OCI-LY7 (cell line): ENCODE measurements at regions not wholly inside any gene's neighbourhood (a gene's known extent, or its start where the extent isn't known, plus 50 kb on each side); places are given as distances from the start of the nearest gene placed in this dataset.

ENCODE experiments used
- BruUV-seq: library from RNA; stranded (reverse); fragments of 400-500 nt; replicated peaks from 2 replicates; lab custom pipeline; 2021; lab: Mats Ljungman, UMichigan
- CTCF ChIA-PET: fragments of 300-600 bp; sonication (Branson Sonifier 250); formaldehyde crosslinking; loops from one replicate; lab custom pipeline; 2022; ENCODE audit warnings: antibody characterized with exemption; ENCODE audit not compliant: unreplicated experiment; lab: Charles Lee
- POLR2A ChIA-PET: fragments of 300-600 bp; sonication (Branson Sonifier 250); formaldehyde crosslinking; loops from one replicate; lab custom pipeline; 2022; ENCODE audit warnings: antibody characterized with exemption; lab: Charles Lee
- DNase-seq: peaks from one replicate; pipeline ENCODE4 v3.0.0-alpha.2; 2015; ENCODE audit warnings: low spot score
- H2AFZ ChIP-seq: fragments of 200-600 bp; sonication (generic), shearing (Covaris generic); 2 replicates; pipeline ENCODE4 v1.6.1; 2014; ENCODE audit warnings: mild to moderate bottlenecking, antibody characterized with exemption, low read length, moderate library complexity
- H3K27ac ChIP-seq: fragments of 200-600 bp; sonication (generic); 2 replicates; pipeline ENCODE4 v1.5.1; 2014; ENCODE audit warnings: mixed run types, low read depth, mild to moderate bottlenecking, moderate library complexity, low read length, inconsistent platforms; ENCODE audit not compliant: poor library complexity, severe bottlenecking
- H3K36me3 ChIP-seq: fragments of 200-600 bp; sonication (generic); 2 replicates; pipeline ENCODE4 v1.6.1; 2014; ENCODE audit warnings: mild to moderate bottlenecking, antibody characterized with exemption, low read length, moderate library complexity, mixed read lengths; ENCODE audit not compliant: insufficient read depth
- H3K4me1 ChIP-seq: fragments of 200-600 bp; sonication (generic); 2 replicates; pipeline ENCODE4 v1.5.1; 2014; ENCODE audit warnings: mild to moderate bottlenecking, low read length; ENCODE audit not compliant: insufficient read depth, poor library complexity, severe bottlenecking
- H3K4me2 ChIP-seq: fragments of 200-600 bp; sonication (generic); 2 replicates; pipeline ENCODE4 v1.6.1; 2014; ENCODE audit warnings: mild to moderate bottlenecking, low read length
- H3K4me3 ChIP-seq: fragments of 200-600 bp; sonication (generic); 2 replicates; pipeline ENCODE4 v1.5.1; 2014; ENCODE audit warnings: mild to moderate bottlenecking, low read depth, low read length; ENCODE audit not compliant: poor library complexity, severe bottlenecking
- H3K79me2 ChIP-seq: fragments of 200-600 bp; sonication (generic); 2 replicates; pipeline ENCODE4 v1.6.1; 2016; ENCODE audit warnings: low read depth, mild to moderate bottlenecking, low read length, moderate library complexity, mixed read lengths; ENCODE audit not compliant: insufficient read depth
- H3K9me2 ChIP-seq: fragments of 200-600 bp; sonication (generic); 2 replicates; pipeline ENCODE4 v1.6.1; 2016; ENCODE audit warnings: mild to moderate bottlenecking, low read length, mixed read lengths; ENCODE audit not compliant: insufficient read depth
- H3K9me3 ChIP-seq: fragments of 200-600 bp; sonication (generic); 2 replicates; pipeline ENCODE4 v1.6.1; 2014; ENCODE audit warnings: mild to moderate bottlenecking, mixed run types, low read length, mixed read lengths
- H4K20me1 ChIP-seq: fragments of 200-600 bp; sonication (generic); 2 replicates; pipeline ENCODE4 v1.6.1; 2014; ENCODE audit warnings: mild to moderate bottlenecking, antibody characterized with exemption, low read length, moderate library complexity, mixed read lengths; ENCODE audit not compliant: insufficient read depth
- CTCF ChIP-seq: fragments of 200-600 bp; sonication (generic); conservative IDR thresholded peaks from 2 replicates; pipeline ENCODE4 v1.5.1; 2014; ENCODE audit warnings: mild to moderate bottlenecking, antibody characterized with exemption, low read length, moderate library complexity, mixed read lengths
- EZH2phosphoT487 ChIP-seq: fragments of 200-600 bp; sonication (generic); IDR thresholded peaks from 2 replicates; pipeline ENCODE4 v1.6.1; 2018; ENCODE audit warnings: low read depth, borderline replicate concordance, mild to moderate bottlenecking, mixed run types, antibody characterized with exemption, low read length, moderate library complexity, mixed read lengths
- intact Hi-C: fragments of 100-400 bp; cut with micrococcal nuclease; formaldehyde crosslinking; loops from one replicate; pipeline ENCODE4 v1.10.0; 2022; ENCODE audit not compliant: unreplicated experiment

DNA sequence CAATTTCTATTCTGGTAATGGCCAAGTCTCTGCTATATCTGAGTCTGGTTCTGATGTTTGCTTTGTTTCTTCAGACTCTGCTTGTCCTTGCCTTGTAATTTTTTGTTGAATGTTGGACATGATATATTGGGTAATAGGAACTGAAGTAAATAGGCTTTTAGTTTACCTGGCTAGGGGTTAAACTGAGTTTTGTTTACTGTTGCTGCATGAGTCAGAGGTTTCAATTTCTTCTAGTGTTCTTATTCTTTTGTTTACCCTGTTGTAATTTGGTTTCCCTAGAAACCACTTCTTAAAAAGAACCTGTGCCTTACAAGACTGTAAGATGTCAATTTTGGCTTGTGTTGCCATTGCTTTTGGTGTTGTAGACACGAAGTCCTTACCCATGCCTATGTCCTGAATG is 285.0 kb upstream of the KCNH7 start:
- H3K4me3 ChIP-seq, result no peak overlapping the region
- H3K79me2 ChIP-seq, result no peaks in the 10 kb centered on the region
- H3K9me2 ChIP-seq, result no peaks in the 10 kb centered on the region
- no peaks in the 10 kb centered on the region for H3K36me3 ChIP-seq
- no TSS peak for BruUV-seq
- intact Hi-C loops, result no loop called here
- H2AFZ ChIP-seq, result no peak overlapping the region
- CTCF ChIA-PET, result no interaction called here
- DNase-seq, result no peak
- POLR2A ChIA-PET, result interaction anchor here (0.6 kb wide), 1 partner anchor 607 kb away, joined by 3 read pairs; no protein-coding TSS in a partner anchor
- no peaks in the 10 kb centered on the region for H3K4me1 ChIP-seq
- no peaks in the 10 kb centered on the region for H4K20me1 ChIP-seq
- TF ChIP-seq CTCF (no peak), EZH2phosphoT487 (no peak)
- H3K27ac ChIP-seq, result no peak overlapping the region
- no peak overlapping the region for H3K4me2 ChIP-seq
- no peaks in the 10 kb centered on the region for H3K9me3 ChIP-seq

- Histone ChIP-seq H3K4me1 (no peaks in the 10 kb centered on the region), H3K9me3 (no peaks in the 10 kb centered on the region), H3K4me2 (no peak overlapping the region), H4K20me1 (no peaks in the 10 kb centered on the region), H3K79me2 (no peaks in the 10 kb centered on the region), H3K36me3 (no peaks in the 10 kb centered on the region), H3K27ac (no peak overlapping the region), H3K4me3 (no peak overlapping the region), H3K9me2 (no peaks in the 10 kb centered on the region), H2AFZ (no peak overlapping the region)
- ChIA-PET POLR2A (no interaction called here), CTCF (no interaction called here)
- no peak for DNase-seq
- TF ChIP-seq CTCF (no peak), EZH2phosphoT487 (no peak)
- BruUV-seq, result no TSS peak
- intact Hi-C loops, result no loop called here
Observed at GRCh38 chr2:163122257-163122656, 283.7 kb upstream of the KCNH7 start.

DNA sequence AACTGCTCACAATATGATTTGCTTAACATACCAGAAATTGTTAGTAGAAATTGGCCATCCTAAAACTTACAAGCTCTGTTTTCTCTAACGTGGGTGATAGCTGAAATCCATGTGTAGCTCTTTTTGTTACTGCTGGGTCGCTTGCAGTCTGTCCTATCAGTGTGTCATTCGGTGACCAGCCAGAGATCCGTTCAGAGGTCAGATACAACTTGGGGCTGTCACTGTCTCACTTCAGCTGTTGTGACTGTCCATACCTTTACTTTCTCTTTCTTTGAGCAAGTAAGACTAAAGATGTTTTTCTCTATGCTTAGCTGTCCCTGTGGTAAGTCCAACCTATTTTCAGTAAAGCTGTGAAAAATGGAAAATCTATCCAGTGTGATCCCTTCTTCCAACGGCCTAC is 282.9 kb upstream of the KCNH7 start:
- Histone ChIP-seq H3K9me3 (no peaks in the 10 kb centered on the region), H4K20me1 (no peaks in the 10 kb centered on the region), H3K4me2 (no peak overlapping the region), H3K79me2 (no peaks in the 10 kb centered on the region), H3K27ac (no peak overlapping the region), H3K9me2 (no peaks in the 10 kb centered on the region), H2AFZ (no peak overlapping the region), H3K4me3 (no peak overlapping the region), H3K4me1 (no peaks in the 10 kb centered on the region), H3K36me3 (no peaks in the 10 kb centered on the region)
- TF ChIP-seq EZH2phosphoT487 (no peak), CTCF (no peak)
- ChIA-PET POLR2A (no interaction called here), CTCF (no interaction called here)
- BruUV-seq, result no TSS peak
- intact Hi-C loops, result no loop called here
- DNase-seq, result no peak
